NOMO-1 (cell line): ENCODE measurements at regions not wholly inside any gene's neighbourhood (a gene's known extent, or its start where the extent isn't known, plus 50 kb on each side); places are given as distances from the start of the nearest gene placed in this dataset.

ENCODE experiments used
- DNase-seq, 2 experiments: peaks; one replicate each; lab custom pipeline; 2025; ENCODE audit not compliant: unreplicated experiment in 2 of 2; lab: John Stamatoyannopoulos, UW

DNA sequence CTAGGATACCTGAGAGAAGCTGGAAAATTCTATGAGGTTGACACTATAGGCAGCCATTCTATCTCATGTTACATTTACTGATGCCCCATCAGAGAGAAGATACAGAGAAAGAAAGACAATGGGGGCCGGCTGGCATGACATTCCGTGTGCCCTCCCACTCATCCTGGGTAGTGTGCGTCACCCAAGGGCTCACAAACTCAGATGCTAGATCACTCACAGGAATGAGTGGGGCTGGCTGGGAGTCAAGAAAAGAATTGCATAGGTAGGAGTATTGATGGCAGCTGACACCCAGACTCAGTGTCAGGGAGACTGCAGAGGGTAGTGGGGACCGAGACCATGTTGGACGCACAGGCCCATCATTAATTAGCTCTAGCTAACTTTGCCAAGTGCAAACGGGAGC, 1113.5 kb upstream of the AUTS2 start:
- DNase-seq = no peak

DNA sequence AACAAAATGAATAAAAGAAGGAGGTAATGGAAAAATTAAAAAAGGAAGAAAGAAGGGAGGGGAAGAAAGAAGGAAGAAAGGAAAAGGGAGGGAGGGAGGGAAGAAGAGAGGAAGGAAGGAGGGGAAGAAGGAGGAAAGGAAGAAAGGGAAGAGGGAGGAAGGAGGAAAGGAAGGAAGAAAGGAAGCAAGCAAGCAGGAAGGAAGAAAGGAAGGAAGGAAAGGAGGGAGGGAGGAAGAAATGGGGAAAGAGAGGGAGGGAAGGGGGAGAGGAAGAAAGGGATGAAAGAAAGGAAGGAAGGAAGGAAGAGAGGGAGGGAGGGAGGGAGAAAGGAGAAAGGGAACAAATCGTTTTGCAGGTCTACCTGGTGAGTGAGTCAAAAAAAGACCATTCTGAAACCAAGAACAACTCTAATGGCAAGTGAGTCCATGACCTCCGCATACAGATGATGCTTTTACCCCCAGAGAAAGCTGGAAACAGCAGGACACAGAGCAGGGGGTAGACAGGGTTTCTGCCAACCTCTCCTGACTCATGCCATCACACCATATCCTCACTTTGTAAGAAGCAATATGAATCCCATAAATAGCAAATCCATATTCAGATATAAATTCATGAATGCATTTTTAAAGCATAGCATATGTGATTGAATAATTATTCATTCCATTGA, 1112.9 kb upstream of the AUTS2 start:
- no peak for DNase-seq

DNA sequence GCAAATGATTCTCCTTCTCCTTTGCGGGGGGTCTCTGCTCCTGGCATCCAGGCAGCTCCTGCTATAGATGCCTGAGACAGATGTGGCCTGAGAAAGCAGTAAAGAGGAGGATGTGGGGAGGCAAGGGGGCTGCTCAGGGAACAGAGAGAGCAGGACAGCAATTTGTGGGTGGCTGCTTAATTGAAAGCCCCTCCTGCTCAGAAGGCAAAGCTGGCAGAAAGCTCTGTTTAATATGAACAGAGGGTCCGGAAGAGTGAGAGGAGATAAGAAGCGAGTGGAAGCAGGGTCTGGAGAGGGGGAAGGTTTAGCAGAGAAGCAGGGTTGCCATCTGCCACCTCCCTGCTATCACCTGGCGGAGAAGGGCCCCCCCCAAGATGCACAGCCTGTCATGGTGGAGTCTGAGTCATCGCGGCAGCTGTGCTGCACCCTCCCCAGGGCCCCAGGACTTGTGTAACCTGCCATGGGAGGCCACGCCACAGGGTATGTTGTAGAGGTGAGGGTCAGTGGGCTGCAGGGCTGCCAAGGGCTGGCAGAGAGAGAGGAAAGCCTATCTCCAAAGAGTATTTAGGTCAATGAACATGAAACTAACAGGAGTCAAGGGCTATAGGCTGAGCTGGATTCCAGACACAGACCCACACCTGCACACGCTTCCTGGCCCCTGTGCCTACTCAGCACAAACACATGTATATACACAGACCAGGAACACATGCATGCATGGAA, 1109.8 kb upstream of the AUTS2 start:
- no peak for DNase-seq

GRCh38 chr7:68491523-68492358, 1106.5 kb upstream of the AUTS2 start:
- DNase-seq = no peak

DNA sequence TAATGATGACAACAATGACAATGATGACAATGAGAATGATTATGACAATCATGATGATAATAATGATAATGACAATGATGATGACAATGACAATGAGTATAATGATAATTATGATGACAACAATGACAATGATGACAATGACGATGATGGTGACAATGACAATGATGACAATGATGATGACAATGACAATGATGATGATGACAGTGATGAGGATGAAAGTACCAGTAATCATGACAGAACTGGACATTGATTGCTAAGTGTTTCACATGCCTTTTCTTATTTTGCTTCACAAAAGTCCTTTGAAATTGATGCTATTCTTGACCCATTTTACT, 1106.0 kb upstream of the AUTS2 start:
- DNase-seq = no peak

- no peak for DNase-seq
Observed at GRCh38 chr7:68503400-68503799, 1094.9 kb upstream of the AUTS2 start.

DNA sequence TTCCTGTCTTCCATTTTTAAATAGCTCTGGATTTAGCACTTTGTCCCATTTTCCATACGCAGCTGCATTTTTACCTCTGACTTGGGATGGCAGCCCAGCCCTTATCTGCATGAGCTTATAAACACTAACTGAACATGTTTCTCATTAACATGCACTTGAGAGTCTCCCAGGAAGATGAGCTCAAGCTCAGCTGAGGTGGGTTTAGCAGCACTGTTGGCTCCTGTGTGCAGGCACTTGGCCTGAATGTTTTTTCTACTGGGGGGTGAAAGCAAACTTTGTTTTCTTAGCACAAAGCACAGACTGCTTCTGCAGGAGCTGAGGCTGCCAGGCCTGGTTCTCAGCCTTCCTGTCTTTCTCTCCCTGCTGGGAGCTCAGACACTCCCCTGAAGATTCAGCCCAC, 1093.6 kb upstream of the AUTS2 start:
- no peak for DNase-seq

DNA sequence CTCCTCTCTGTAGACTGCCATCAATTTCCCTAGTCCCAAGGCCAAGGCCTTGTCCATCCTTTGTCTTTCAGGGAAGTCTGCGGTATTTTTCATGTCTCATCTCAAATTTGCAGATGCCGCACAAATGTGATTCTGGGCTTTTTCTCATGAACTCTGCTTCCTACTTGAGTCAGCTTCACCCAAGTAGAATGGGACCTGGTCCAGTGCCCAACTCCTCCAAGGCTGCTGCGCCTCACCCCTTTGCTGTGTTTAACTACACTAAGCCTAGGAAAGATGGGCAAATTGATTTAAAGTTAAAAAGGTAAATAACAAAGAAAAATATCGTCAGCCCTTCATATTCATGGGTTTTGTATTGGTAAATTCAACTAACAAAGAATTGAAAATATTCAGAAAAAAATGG, 1092.6 kb upstream of the AUTS2 start:
- DNase-seq = no peak

- DNase-seq = no peak
Observed at GRCh38 chr7:68507668-68508067, 1090.6 kb upstream of the AUTS2 start.

DNA sequence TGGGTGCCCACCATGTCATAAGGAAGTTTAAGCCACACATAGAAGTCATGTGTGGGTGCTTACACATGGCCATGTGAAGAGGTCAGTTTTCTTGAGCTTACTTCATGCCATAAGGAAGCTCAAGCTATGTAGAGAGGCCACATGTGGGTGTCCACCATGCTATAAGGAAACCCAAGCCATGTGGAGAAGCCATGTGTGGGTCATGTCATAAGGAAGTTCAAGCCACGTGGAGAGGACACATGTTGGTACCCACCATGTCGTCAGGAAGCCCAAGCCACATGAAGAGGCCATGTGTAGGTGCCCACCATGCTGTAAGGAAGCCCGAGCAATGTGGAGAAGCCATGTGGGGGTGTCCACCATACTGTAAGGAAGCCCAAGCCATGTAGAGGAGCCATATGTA, 1089.2 kb upstream of the AUTS2 start:
- no peak for DNase-seq

GRCh38 chr7:68509603-68510002, 1088.7 kb upstream of the AUTS2 start:
- no peak for DNase-seq

- no peak for DNase-seq
Observed at GRCh38 chr7:68511281-68511680, 1087.0 kb upstream of the AUTS2 start.

DNA sequence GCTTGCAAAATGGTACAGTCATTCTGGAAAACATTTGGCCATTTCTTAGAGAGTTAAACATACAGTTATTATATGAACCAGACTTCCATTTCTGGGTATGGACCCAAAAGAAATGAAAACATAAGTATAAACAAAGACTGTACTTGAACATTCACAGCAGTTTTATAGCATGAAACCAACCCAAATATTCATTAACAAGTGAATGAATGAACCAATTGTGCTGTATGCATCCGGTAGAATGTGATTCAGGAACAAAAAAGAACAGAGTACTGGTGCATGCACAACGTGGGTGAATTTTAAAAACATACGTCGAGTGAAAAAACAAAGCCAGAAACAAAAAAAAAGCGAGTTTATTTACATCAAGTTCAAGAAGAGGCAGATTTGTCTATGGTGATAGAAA, 1085.8 kb upstream of the AUTS2 start:
- no peak for DNase-seq

- DNase-seq = no peak
Observed at GRCh38 chr7:68518060-68518459, 1080.2 kb upstream of the AUTS2 start.

DNA sequence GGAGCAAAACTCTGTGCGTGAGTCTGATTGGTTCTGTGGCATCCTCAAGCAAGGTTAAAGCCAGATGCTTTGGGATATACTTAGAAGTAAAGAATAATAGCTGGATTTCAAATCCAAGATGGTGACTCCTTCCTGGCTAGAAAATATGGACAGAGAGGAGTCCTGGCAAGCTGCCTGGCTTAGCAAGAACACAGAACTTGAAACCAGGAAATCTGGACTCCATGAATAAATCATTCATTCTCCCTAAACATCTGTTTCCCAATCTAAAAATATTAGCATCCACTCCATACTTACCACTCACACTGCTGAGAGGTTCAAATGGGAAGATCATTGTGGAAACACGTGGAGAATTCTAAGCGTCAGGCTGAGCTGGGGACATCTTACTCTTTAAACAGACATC, 1074.1 kb upstream of the AUTS2 start:
- no peak for DNase-seq

DNA sequence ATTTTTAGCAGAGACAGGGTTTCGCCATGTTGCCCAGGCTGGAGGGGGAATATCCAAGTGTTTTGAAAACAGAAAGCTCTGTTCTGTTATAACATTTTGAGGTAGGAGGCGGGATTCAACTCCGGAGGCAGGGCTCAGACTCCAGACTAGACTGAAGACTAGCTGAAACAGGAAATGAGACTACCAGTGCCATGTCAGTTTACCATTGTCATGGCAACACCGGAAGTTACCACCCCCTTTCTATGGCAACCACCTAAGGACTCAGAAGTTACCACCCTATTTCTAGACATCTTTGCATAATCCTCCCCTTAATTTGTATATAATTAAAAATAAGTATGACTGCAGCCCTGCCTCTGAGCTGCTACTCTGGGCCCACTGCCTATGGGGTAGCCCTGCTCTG, 1069.1 kb upstream of the AUTS2 start:
- no peak for DNase-seq

DNA sequence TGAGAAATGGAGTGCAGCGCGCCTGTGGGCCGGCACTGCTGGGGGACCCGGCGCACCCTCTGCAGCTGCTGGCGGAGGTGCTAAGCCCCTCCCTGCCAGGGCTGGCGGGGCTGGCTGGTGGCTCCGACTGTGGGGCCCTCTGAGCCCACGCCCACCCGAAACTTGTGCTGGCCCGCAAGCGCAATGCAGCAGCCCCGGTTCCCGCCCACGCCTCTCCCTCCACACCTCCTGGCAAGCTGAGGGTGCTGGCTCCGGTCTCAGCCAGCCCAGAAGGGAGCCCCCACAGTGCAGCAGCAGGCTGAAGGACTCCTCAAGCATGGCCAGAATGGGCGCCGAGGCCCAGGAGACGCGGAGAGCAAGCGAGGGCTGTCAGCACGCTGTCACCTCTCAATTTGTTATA, 1063.0 kb upstream of the AUTS2 start:
- no peak for DNase-seq

- no peak for DNase-seq
Observed at GRCh38 chr7:68537051-68537773, 1061.1 kb upstream of the AUTS2 start.

DNA sequence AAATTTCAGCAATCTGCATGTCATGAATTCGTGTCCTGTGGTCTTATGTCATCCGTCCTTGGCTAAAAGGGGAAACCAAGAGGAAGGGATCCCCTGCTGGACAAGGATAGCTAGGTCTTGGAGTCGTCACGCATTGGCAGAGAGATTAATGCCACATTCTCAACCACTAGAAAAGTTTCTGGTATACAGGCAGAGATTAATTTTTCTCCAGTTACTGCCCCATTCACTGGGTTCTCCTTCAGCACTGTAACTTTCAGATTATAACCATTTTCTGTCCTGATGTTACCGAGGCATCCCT, 1060.6 kb upstream of the AUTS2 start:
- DNase-seq = no peak

DNA sequence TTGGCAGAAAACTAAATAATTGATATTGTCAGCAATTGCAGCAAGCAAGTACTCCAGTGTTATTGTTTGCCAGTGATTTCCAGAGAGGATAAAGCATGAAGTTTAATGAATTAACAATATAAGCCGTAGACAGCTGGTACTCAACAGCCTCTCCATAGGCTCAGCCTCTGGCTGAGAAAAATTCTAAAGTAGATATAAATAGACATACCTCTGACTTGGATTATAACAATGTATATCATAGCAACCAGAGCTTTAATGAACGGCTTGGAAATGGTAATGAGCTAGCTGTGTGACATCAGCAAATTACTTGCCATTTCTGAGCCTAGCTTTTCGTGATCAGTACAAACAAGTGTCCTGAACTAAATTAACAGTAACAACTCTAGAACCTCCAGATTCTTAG, 1055.4 kb upstream of the AUTS2 start:
- no peak for DNase-seq

GRCh38 chr7:68544851-68545250, 1053.4 kb upstream of the AUTS2 start:
- no peak for DNase-seq

- DNase-seq = no peak
Observed at GRCh38 chr7:68547181-68547580, 1051.1 kb upstream of the AUTS2 start.
